ENCODE measurements at regions not wholly inside any gene's neighbourhood (a gene's known extent, or its start where the extent isn't known, plus 50 kb on each side); places are given as distances from the start of the nearest gene placed in this dataset.

- no peak for TF ChIP-seq CTCF (IDR thresholded peaks at IDR 0.05)
- TF ChIP-seq POLR2A (IDR thresholded peaks at IDR 0.05), result no peak
Measured at GRCh38 chr4:98816816-98817215, 112.1 kb downstream of the EIF4E start.
